Fibroblast of the aortic adventitia (primary cell): ENCODE measurements at regions not wholly inside any gene's neighbourhood (a gene's known extent, or its start where the extent isn't known, plus 50 kb on each side); places are given as distances from the start of the nearest gene placed in this dataset.
"Not testable (repeated sequence)": the region's sequence is repeated elsewhere in the genome, so short reads cannot be mapped to it uniquely, and the experiment has no call there.

Experiments used
- DNase-seq: peaks from one replicate; pipeline ENCODE4 v3.0.0-alpha.2; 2010; ENCODE audit warnings: low read depth
- H3K4me3 ChIP-seq: 2 replicates; pipeline ENCODE4 v1.5.1; 2011; ENCODE audit warnings: low read depth, mild to moderate bottlenecking, control low read depth, low read length, moderate library complexity
- TF ChIP-seq, protein P1 (sequence below): IDR thresholded peaks from 2 replicates; pipeline ENCODE4 v1.5.1; 2011; ENCODE audit warnings: mild to moderate bottlenecking, low read length, control low read depth, inconsistent platforms; ENCODE audit not compliant: insufficient read depth

DNA sequence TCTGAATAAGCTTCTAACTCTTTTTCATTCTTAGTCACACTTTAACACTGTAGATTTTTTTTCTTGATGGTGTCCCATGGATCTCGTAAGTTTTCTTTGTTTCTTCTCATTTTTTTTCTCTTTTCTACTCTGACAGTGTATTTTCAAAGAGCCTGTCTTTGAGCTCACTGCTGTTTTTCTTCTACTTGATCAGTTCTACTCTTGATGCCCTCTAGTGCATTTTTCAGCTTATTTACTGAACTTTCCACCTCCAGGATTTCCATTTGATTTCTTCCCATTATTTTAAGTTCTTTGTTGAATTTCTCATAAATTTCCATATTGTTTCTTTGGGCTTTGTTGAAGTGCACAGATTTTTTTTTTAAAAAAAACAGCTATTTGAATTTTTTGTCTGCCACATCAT is 2641.1 kb upstream of the DEFB115 start:
- DNase-seq, result no peak
- TF ChIP-seq, protein P1, sequence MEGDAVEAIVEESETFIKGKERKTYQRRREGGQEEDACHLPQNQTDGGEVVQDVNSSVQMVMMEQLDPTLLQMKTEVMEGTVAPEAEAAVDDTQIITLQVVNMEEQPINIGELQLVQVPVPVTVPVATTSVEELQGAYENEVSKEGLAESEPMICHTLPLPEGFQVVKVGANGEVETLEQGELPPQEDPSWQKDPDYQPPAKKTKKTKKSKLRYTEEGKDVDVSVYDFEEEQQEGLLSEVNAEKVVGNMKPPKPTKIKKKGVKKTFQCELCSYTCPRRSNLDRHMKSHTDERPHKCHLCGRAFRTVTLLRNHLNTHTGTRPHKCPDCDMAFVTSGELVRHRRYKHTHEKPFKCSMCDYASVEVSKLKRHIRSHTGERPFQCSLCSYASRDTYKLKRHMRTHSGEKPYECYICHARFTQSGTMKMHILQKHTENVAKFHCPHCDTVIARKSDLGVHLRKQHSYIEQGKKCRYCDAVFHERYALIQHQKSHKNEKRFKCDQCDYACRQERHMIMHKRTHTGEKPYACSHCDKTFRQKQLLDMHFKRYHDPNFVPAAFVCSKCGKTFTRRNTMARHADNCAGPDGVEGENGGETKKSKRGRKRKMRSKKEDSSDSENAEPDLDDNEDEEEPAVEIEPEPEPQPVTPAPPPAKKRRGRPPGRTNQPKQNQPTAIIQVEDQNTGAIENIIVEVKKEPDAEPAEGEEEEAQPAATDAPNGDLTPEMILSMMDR, result no peak
- H3K4me3 ChIP-seq, result no peak overlapping the region

DNA sequence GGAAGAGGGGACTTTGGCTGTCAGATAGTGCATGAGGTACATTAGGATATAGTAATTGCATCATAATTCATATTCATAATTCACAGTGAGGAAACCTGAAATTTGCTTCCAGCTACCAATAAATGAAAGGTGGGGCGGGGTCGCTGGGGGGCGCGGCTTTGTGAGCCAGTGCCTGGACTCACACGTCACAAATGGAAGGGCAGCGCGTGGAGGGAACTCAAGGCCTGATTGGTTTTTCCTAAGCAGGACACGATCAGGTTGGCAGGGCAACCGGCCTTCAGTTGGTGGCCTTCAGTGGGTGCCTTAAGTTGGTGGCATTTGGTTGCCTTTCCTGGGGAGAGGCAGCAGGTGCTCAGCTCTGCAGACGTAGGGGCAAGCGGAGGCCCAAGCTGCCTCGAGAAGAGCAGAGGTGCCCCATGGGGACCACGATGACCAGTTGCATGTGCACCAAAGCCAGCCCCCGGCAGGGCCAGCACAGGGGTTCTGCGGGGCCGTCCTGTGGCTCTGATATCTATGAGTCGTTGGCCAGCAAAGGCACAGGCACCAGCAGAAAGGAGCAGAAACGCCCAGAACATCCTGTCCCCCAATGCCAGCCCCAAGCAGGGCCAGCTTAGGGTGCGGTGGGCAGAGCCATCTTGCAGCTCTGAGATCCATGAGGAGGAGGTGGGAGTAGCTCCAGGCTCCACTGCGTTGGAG is 2637.4 kb upstream of the DEFB115 start:
- not testable (repeated sequence) for DNase-seq, H3K4me3 ChIP-seq

DNA sequence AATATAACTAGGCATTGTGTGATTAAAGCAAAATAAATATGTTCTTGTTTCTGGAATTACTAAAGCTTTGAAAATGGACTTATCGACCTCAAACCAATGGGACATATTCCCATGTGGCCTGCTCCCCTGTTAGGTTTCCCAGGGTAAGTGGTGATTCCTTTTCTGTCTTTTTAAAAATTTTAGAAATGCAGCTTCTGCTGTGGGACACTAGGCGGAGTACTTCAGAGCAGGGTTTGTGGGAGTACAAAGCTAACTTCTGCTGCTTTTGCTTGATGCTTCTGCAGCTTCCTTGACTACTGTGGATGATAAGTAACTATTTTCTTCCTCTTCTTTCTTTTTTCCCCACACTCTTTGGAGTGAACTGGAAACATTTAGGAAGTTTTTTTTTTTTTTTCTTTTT is 2632.4 kb upstream of the DEFB115 start:
- not testable (repeated sequence) for DNase-seq

DNA sequence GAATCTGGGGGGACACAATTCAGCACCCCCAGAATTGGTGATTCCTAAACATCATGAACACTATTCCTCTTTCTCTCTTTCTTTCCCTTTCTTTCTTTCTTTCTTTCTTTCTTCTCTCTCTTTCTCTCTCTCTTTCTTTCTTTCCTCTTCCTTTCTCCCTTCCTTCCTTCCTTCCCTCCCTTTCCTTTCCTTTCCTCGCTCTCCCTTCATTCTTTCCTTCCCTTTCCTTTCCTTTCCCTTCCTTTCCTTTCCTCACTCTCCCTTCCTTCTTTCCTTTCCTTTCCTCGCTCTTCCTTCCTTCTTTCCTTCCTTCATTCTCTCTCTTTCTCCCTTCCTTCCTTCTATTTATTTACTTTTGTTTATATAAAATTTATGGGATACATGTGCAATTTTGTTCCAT is 2616.6 kb upstream of the DEFB115 start:
- not testable (repeated sequence) for H3K4me3 ChIP-seq, DNase-seq

More for the DNA sequence above, 2632.4 kb upstream of the DEFB115 start:
- H3K4me3 ChIP-seq, result not testable (repeated sequence)
